HCT116 (cell line): ENCODE measurements at regions not wholly inside any gene's neighbourhood (a gene's known extent, or its start where the extent isn't known, plus 50 kb on each side); places are given as distances from the start of the nearest gene placed in this dataset.

Source experiments
- ATAC-seq: fragments of 200-7000 bp; cut with Tn5 transposase; 2 replicates; pipeline ENCODE4 v1.9.1; 2020; ENCODE audit warnings: mild to moderate bottlenecking, moderate library complexity
- BruUV-seq: library from RNA; stranded (reverse); fragments of 400-500 nt; replicated peaks from 2 replicates; lab custom pipeline; 2021; lab: Mats Ljungman, UMichigan
- CTCF ChIA-PET: fragments of 300-600 bp; sonication (Branson Sonifier 250); formaldehyde crosslinking; loops from one replicate; lab custom pipeline; 2021; ENCODE audit warnings: antibody characterized with exemption; lab: Charles Lee
- POLR2A ChIA-PET: fragments of 300-600, 350-600 bp; sonication (Branson Sonifier 250); formaldehyde crosslinking; loops from one replicate; lab custom pipeline; 2021; ENCODE audit warnings: antibody characterized with exemption; lab: Charles Lee
- RAD21 ChIA-PET, 2 experiments: fragments of 300-600 bp; sonication (Branson Sonifier 250); formaldehyde crosslinking; loops; one replicate each; lab custom pipeline; 2023; ENCODE audit warnings: low total read pairs in 2 of 2; ENCODE audit not compliant: uncharacterized antibody in 2 of 2, unreplicated experiment in 2 of 2, low non-redundant PET in 1 of 2; lab: Charles Lee
- DNase-seq: peaks from one replicate; pipeline ENCODE4 v3.0.0-alpha.2; 2010; ENCODE audit warnings: low read depth, low spot score
- H2AFZ ChIP-seq: fragments of 200-600 bp; shearing (Covaris generic), sonication (generic); 2 replicates; pipeline ENCODE4 v1.6.1; 2017; ENCODE audit warnings: low read depth, mixed run types, mixed read lengths, antibody characterized with exemption, low read length; ENCODE audit not compliant: poor library complexity, severe bottlenecking
- H3K27ac ChIP-seq: 2 replicates; pipeline ENCODE4 v1.5.1; 2012; ENCODE audit warnings: low read depth, low read length
- H3K27me3 ChIP-seq: fragments of 200-600 bp; sonication (generic); 2 replicates; pipeline ENCODE4 v1.6.1; 2016; ENCODE audit warnings: mixed run types, low read length, mixed read lengths; ENCODE audit not compliant: insufficient read depth
- H3K36me3 ChIP-seq, 2 experiments: fragments of 200-500 bp in 1 of 2; fragments of 200-600 bp in 1 of 2; sonication (Bioruptor generic) in 1 of 2; sonication (generic) in 1 of 2; 2 replicates each; pipeline versions ENCODE4 v1.5.1 to v1.6.1; 2014 to 2016; ENCODE audit warnings: low read length in 2 of 2, inconsistent platforms in 1 of 2, mixed read lengths in 1 of 2, mixed run types in 1 of 2; ENCODE audit not compliant: insufficient read depth in 2 of 2, control insufficient read depth in 1 of 2
- H3K4me1 ChIP-seq, 2 experiments: fragments of 200-600 bp in 1 of 2; sonication (generic) in 1 of 2; 2 replicates each; pipeline versions ENCODE4 v1.5.1 to v1.6.1; 2012 to 2017; ENCODE audit warnings: low read length in 2 of 2, inconsistent platforms in 1 of 2, mild to moderate bottlenecking in 1 of 2, mixed read lengths in 1 of 2, mixed run types in 1 of 2, moderate library complexity in 1 of 2; ENCODE audit not compliant: insufficient read depth in 2 of 2, control insufficient read depth in 1 of 2
- H3K4me2 ChIP-seq: fragments of 200-600 bp; sonication (generic); 2 replicates; pipeline ENCODE4 v1.6.1; 2017; ENCODE audit warnings: mixed run types, low read length, mixed read lengths
- H3K4me3 ChIP-seq, 2 experiments: fragments of 200-600 bp in 1 of 2; sonication (generic) in 1 of 2; replicated peaks in 1 of 2; 2 replicates each; pipeline ENCODE4 v1.5.1; 2011 to 2016; ENCODE audit warnings: low read length in 2 of 2, control low read depth in 1 of 2, low read depth in 1 of 2, mild to moderate bottlenecking in 1 of 2, mixed read lengths in 1 of 2, mixed run types in 1 of 2
- H3K79me2 ChIP-seq: fragments of 200-600 bp; sonication (generic); 2 replicates; pipeline ENCODE4 v1.6.1; 2017; ENCODE audit warnings: mild to moderate bottlenecking, mixed run types, low read length, moderate library complexity, mixed read lengths; ENCODE audit not compliant: insufficient read depth
- H3K9ac ChIP-seq: fragments of 200-600 bp; sonication (generic); 2 replicates; pipeline ENCODE4 v1.6.1; 2016; ENCODE audit warnings: low read length, mixed read lengths
- H3K9me2 ChIP-seq: fragments of 200-600 bp; sonication (generic), shearing (Covaris generic); 2 replicates; pipeline ENCODE4 v1.6.1; 2017; ENCODE audit warnings: mixed run types, mild to moderate bottlenecking, moderate library complexity; ENCODE audit not compliant: insufficient read depth
- H3K9me3 ChIP-seq, 2 experiments: fragments of 200-500 bp in 1 of 2; fragments of 200-600 bp in 1 of 2; sonication (Bioruptor generic) in 1 of 2; sonication (generic) in 1 of 2; 2 replicates each; pipeline ENCODE4 v1.6.1; 2014 to 2017; ENCODE audit warnings: low read length in 2 of 2, mixed read lengths in 2 of 2, inconsistent platforms in 1 of 2, low read depth in 1 of 2, mild to moderate bottlenecking in 1 of 2, mixed run types in 1 of 2, moderate library complexity in 1 of 2; ENCODE audit not compliant: control insufficient read depth in 1 of 2, insufficient read depth in 1 of 2
- H4K20me1 ChIP-seq: fragments of 200-600 bp; sonication (generic), shearing (Covaris generic); 2 replicates; pipeline ENCODE4 v1.6.1; 2017; ENCODE audit warnings: mixed run types, mild to moderate bottlenecking, moderate library complexity; ENCODE audit not compliant: insufficient read depth
- ATF3 ChIP-seq: IDR thresholded peaks from 2 replicates; pipeline ENCODE4 v1.6.1; 2012
- CBX3 ChIP-seq: IDR thresholded peaks from 2 replicates; pipeline ENCODE4 v1.6.1; 2012; ENCODE audit warnings: low read depth
- CEBPB ChIP-seq: IDR thresholded peaks from 2 replicates; pipeline ENCODE4 v1.6.1; 2012; ENCODE audit warnings: low read depth
- CTCF ChIP-seq, 3 experiments: fragments of 200-600 bp in 1 of 3; sonication (generic) in 1 of 3; IDR thresholded peaks in 2 of 3; conservative IDR thresholded peaks in 1 of 3; 2 replicates each; pipeline ENCODE4 v1.5.1; 2012 to 2017; ENCODE audit warnings: low read depth in 2 of 3, low read length in 2 of 3, antibody characterized with exemption in 1 of 3, borderline replicate concordance in 1 of 3, control low read depth in 1 of 3, mild to moderate bottlenecking in 1 of 3, mixed read lengths in 1 of 3, mixed run types in 1 of 3, moderate library complexity in 1 of 3; ENCODE audit not compliant: insufficient read depth in 1 of 3
- EGR1 ChIP-seq: IDR thresholded peaks from 2 replicates; pipeline ENCODE4 v1.6.1; 2012; ENCODE audit warnings: low read depth
- EZH2 ChIP-seq: fragments of 200-600 bp; sonication (generic); IDR thresholded peaks from 2 replicates; pipeline ENCODE4 v1.6.1; 2017; ENCODE audit warnings: antibody characterized with exemption, mixed run types
- EZH2phosphoT487 ChIP-seq: fragments of 200-600 bp; IDR thresholded peaks from 2 replicates; pipeline ENCODE4 v1.6.1; 2018; ENCODE audit warnings: antibody characterized with exemption, borderline replicate concordance
- FOSL1 ChIP-seq: IDR thresholded peaks from 2 replicates; pipeline ENCODE4 v1.6.1; 2012; ENCODE audit warnings: low read depth
- JUND ChIP-seq: IDR thresholded peaks from 2 replicates; pipeline ENCODE4 v1.6.1; 2012
- MAX ChIP-seq: IDR thresholded peaks from 2 replicates; pipeline ENCODE4 v1.6.1; 2012
- POLR2A ChIP-seq: IDR thresholded peaks from 2 replicates; pipeline ENCODE4 v1.7.0; 2011; ENCODE audit warnings: borderline replicate concordance; ENCODE audit not compliant: insufficient read depth, insufficient read length; ENCODE audit errors: extremely low read depth
- RAD21 ChIP-seq: IDR thresholded peaks from 2 replicates; pipeline ENCODE4 v1.6.1; 2012; ENCODE audit warnings: low read depth, mild to moderate bottlenecking
- SIN3A ChIP-seq: IDR thresholded peaks from 2 replicates; pipeline ENCODE4 v1.6.1; 2012; ENCODE audit warnings: low read depth
- SP1 ChIP-seq: IDR thresholded peaks from 2 replicates; pipeline ENCODE4 v1.6.1; 2012; ENCODE audit warnings: low read depth
- SRF ChIP-seq: IDR thresholded peaks from 2 replicates; pipeline ENCODE4 v1.6.1; 2012; ENCODE audit warnings: low read depth
- TCF7L2 ChIP-seq: IDR thresholded peaks from 2 replicates; pipeline ENCODE4 v1.7.0; 2011; ENCODE audit warnings: borderline replicate concordance, inconsistent platforms; ENCODE audit not compliant: insufficient read depth, insufficient read length; ENCODE audit errors: extremely low read depth
- ZNF274 ChIP-seq: fragments of 200-500 bp; sonication (Bioruptor generic); IDR thresholded peaks from 2 replicates; pipeline ENCODE4 v1.6.1; 2014; ENCODE audit warnings: mild to moderate bottlenecking, low read depth, low read length, inconsistent platforms
- intact Hi-C: fragments of 100-400 bp; cut with micrococcal nuclease; formaldehyde crosslinking; loops from 2 replicates; pipeline ENCODE4 v1.10.0; 2022

GRCh38 chr7:52669031-52669430, 366.4 kb upstream of the POM121L12 start:
- Histone ChIP-seq H3K27ac (no peak overlapping the region), H2AFZ (no peak overlapping the region), H3K36me3 (no peaks in the 10 kb centered on the region), H3K9ac (no peak overlapping the region), H3K27me3 (no peaks in the 10 kb centered on the region), H3K4me2 (no peak overlapping the region), H3K4me1 (no peaks in the 10 kb centered on the region), H4K20me1 (no peaks in the 10 kb centered on the region), H3K9me2 (no peaks in the 10 kb centered on the region), H3K9me3 (peaks cover 5 to 16% of the 10 kb centered on the region in 2 experiments; a peak in 2 of 4 replicates), H3K4me3 (no peak overlapping the region), H3K79me2 (no peaks in the 10 kb centered on the region)
- no TSS peak for BruUV-seq
- intact Hi-C loops: no loop called here
- no peak for ATAC-seq
- CTCF ChIA-PET: no interaction called here
- RAD21 ChIA-PET: no interaction called here
- no peak for TF ChIP-seq SIN3A
- TF ChIP-seq CTCF (IDR thresholded peaks at IDR 0.05 in 2 of 3, conservative IDR thresholded peaks at IDR 0.05 in 1 of 3; ENCODE audit: borderline replicate concordance in 1 of 3, insufficient read depth in 1 of 3, low read depth in 2 of 3, low read length in 2 of 3): no peak
- TF ChIP-seq JUND: no peak
- no peak for TF ChIP-seq ATF3
- TF ChIP-seq EZH2phosphoT487: no peak
- TF ChIP-seq POLR2A: no peak
- TF ChIP-seq TCF7L2: no peak
- TF ChIP-seq CEBPB: no peak
- no peak for TF ChIP-seq EGR1
- no peak for TF ChIP-seq ZNF274
- no peak for TF ChIP-seq CBX3
- no peak for TF ChIP-seq FOSL1
- no peak for TF ChIP-seq RAD21
- TF ChIP-seq MAX: no peak
- no peak for TF ChIP-seq EZH2
- TF ChIP-seq SP1: no peak
- TF ChIP-seq SRF: no peak
- no peak for DNase-seq
- POLR2A ChIA-PET: no interaction called here
